Breast epithelium (tissue), 4 donors: ENCODE measurements at regions not wholly inside any gene's neighbourhood (a gene's known extent, or its start where the extent isn't known, plus 50 kb on each side); places are given as distances from the start of the nearest gene placed in this dataset.

Source experiments
- DNase-seq, 2 donors: peaks; one replicate each; pipeline ENCODE4 v3.0.0-alpha.2; 2019; ENCODE audit warnings: low spot score in 2 of 2
- H3K27ac ChIP-seq, 2 donors: fragments of 200-600 bp; sonication (generic) in 1 of 2; one replicate each; pipeline ENCODE4 v1.5.1; 2016 to 2019; ENCODE audit warnings: mild to moderate bottlenecking in 1 of 2
- H3K27me3 ChIP-seq, 2 donors: fragments of 200-600 bp; sonication (generic) in 1 of 2; one replicate each; pipeline versions ENCODE4 v1.5.1 to v1.6.0; 2017 to 2019; ENCODE audit warnings: control low read depth in 1 of 2, mild to moderate bottlenecking in 1 of 2
- H3K36me3 ChIP-seq: fragments of 200-600 bp; one replicate; pipeline ENCODE4 v1.5.1; 2019
- H3K4me1 ChIP-seq, 2 donors: fragments of 200-600 bp; sonication (generic); one replicate each; pipeline ENCODE4 v1.5.1; 2016 to 2019; ENCODE audit warnings: control low read depth in 1 of 2
- H3K4me3 ChIP-seq, 3 donors: fragments of 200-600 bp; sonication (generic); 1 replicate in 2 of 3; 2 replicates in 1 of 3; pipeline ENCODE4 v1.5.1; 2016 to 2019; ENCODE audit warnings: mild to moderate bottlenecking in 3 of 3, moderate library complexity in 2 of 3
- H3K9me3 ChIP-seq, 2 donors: fragments of 200-600 bp; sonication (generic) in 1 of 2; one replicate each; pipeline ENCODE4 v1.5.1; 2016 to 2019; ENCODE audit warnings: control low read depth in 1 of 2
- CTCF ChIP-seq, 3 donors: fragments of 450-650 bp; IDR thresholded peaks; one replicate each; pipeline ENCODE4 v1.5.1; 2016 to 2017; ENCODE audit warnings: antibody characterized with exemption in 3 of 3, mild to moderate bottlenecking in 3 of 3, moderate library complexity in 3 of 3
- POLR2A ChIP-seq: fragments of 450-650 bp; IDR thresholded peaks from one replicate; pipeline ENCODE4 v1.6.1; 2016; ENCODE audit warnings: antibody characterized with exemption, mild to moderate bottlenecking, moderate library complexity
- POLR2AphosphoS5 ChIP-seq, 3 donors: sonication (generic); formaldehyde crosslinking; IDR thresholded peaks; one replicate each; pipeline ENCODE4 v1.6.1; 2017; ENCODE audit warnings: antibody characterized with exemption in 3 of 3
- intact Hi-C: fragments of 100-400 bp; cut with DNase I; formaldehyde crosslinking; loops from one replicate; pipeline ENCODE4 v1.15.1; 2023; ENCODE audit warnings: low total_unique reads

GRCh38 chr12:105804591-105805265, 334.0 kb downstream of the NUAK1 start:
- no peaks in the 10 kb centered on the region for H3K27me3 ChIP-seq
- H3K9me3 ChIP-seq: no peaks in the 10 kb centered on the region
- TF ChIP-seq POLR2AphosphoS5 (IDR thresholded peaks at IDR 0.05) (no peak), CTCF (IDR thresholded peaks at IDR 0.05) (no peak), POLR2A (no peak)
- intact Hi-C loops: no loop called here
- DNase-seq: no peak
- no peak overlapping the region for H3K27ac ChIP-seq
- H3K36me3 ChIP-seq: no peaks in the 10 kb centered on the region
- H3K4me1 ChIP-seq: no peaks in the 10 kb centered on the region
- no peak overlapping the region for H3K4me3 ChIP-seq

- Histone ChIP-seq H3K27me3 (no peaks in the 10 kb centered on the region), H3K4me1 (no peaks in the 10 kb centered on the region), H3K27ac (no peak overlapping the region), H3K36me3 (no peaks in the 10 kb centered on the region), H3K4me3 (no peak overlapping the region), H3K9me3 (no peaks in the 10 kb centered on the region)
- no peak for TF ChIP-seq CTCF (IDR thresholded peaks at IDR 0.05)
- TF ChIP-seq POLR2AphosphoS5 (IDR thresholded peaks at IDR 0.05): no peak
- TF ChIP-seq POLR2A: no peak
- no peak for DNase-seq
- intact Hi-C loops: no loop called here
Measured at GRCh38 chr12:105805730-105806399, 332.9 kb downstream of the NUAK1 start.

- H3K4me3 ChIP-seq: no peak overlapping the region
- H3K27me3 ChIP-seq: no peaks in the 10 kb centered on the region
- no peaks in the 10 kb centered on the region for H3K4me1 ChIP-seq
- no peaks in the 10 kb centered on the region for H3K9me3 ChIP-seq
- no peaks in the 10 kb centered on the region for H3K36me3 ChIP-seq
- H3K27ac ChIP-seq: no peak overlapping the region
- no peak for TF ChIP-seq POLR2AphosphoS5 (IDR thresholded peaks at IDR 0.05)
- no peak for TF ChIP-seq CTCF (IDR thresholded peaks at IDR 0.05)
- TF ChIP-seq POLR2A: no peak
- intact Hi-C loops: no loop called here
- DNase-seq: no peak
Measured at GRCh38 chr12:105806400-105806770, 332.4 kb downstream of the NUAK1 start.

GRCh38 chr12:105812366-105812765, 326.4 kb downstream of the NUAK1 start:
- H3K4me1 ChIP-seq: no peaks in the 10 kb centered on the region
- no peak overlapping the region for H3K4me3 ChIP-seq
- H3K36me3 ChIP-seq: no peaks in the 10 kb centered on the region
- intact Hi-C loops: no loop called here
- H3K9me3 ChIP-seq: no peaks in the 10 kb centered on the region
- H3K27me3 ChIP-seq: no peaks in the 10 kb centered on the region
- TF ChIP-seq POLR2A (no peak), CTCF (IDR thresholded peaks at IDR 0.05) (no peak), POLR2AphosphoS5 (IDR thresholded peaks at IDR 0.05) (no peak)
- H3K27ac ChIP-seq: no peak overlapping the region
- no peak for DNase-seq

- no peak overlapping the region for H3K4me3 ChIP-seq
- H3K9me3 ChIP-seq: no peaks in the 10 kb centered on the region
- H3K27ac ChIP-seq: no peak overlapping the region
- no peaks in the 10 kb centered on the region for H3K36me3 ChIP-seq
- TF ChIP-seq CTCF (IDR thresholded peaks at IDR 0.05) (no peak), POLR2A (no peak)
- no peak for DNase-seq
- H3K4me1 ChIP-seq: no peaks in the 10 kb centered on the region
- intact Hi-C loops: no loop called here
- no peaks in the 10 kb centered on the region for H3K27me3 ChIP-seq
Measured at GRCh38 chr12:105813201-105813600, 325.6 kb downstream of the NUAK1 start.
